Duodenal mucosa (tissue), 2 donors: ENCODE measurements at regions not wholly inside any gene's neighbourhood (a gene's known extent, or its start where the extent isn't known, plus 50 kb on each side); places are given as distances from the start of the nearest gene placed in this dataset.

Experiments
- H3K27ac ChIP-seq: one replicate; pipeline ENCODE4 v1.7.0; 2013; ENCODE audit warnings: low read depth, low read length
- H3K27me3 ChIP-seq, 2 donors: one replicate each; pipeline ENCODE4 v1.7.0; 2013; ENCODE audit warnings: low read length in 2 of 2, control low read depth in 1 of 2; ENCODE audit not compliant: insufficient read depth in 2 of 2, control insufficient read depth in 1 of 2
- H3K36me3 ChIP-seq, 2 donors: one replicate each; pipeline ENCODE4 v1.7.0; 2013; ENCODE audit warnings: low read length in 2 of 2, control low read depth in 1 of 2; ENCODE audit not compliant: insufficient read depth in 2 of 2, control insufficient read depth in 1 of 2
- H3K4me1 ChIP-seq, 2 donors: one replicate each; pipeline ENCODE4 v1.7.0; 2013; ENCODE audit warnings: low read length in 2 of 2, control low read depth in 1 of 2; ENCODE audit not compliant: insufficient read depth in 2 of 2, control insufficient read depth in 1 of 2
- H3K4me3 ChIP-seq, 2 donors: one replicate each; pipeline ENCODE4 v1.7.0; 2013; ENCODE audit warnings: low read length in 2 of 2, low read depth in 1 of 2
- H3K9ac ChIP-seq, 2 donors: one replicate each; pipeline ENCODE4 v1.7.0; 2013; ENCODE audit warnings: low read length in 2 of 2, low read depth in 1 of 2
- H3K9me3 ChIP-seq, 2 donors: one replicate each; pipeline ENCODE4 v1.7.0; 2013; ENCODE audit warnings: low read length in 2 of 2, control low read depth in 1 of 2; ENCODE audit not compliant: control insufficient read depth in 1 of 2

- Histone ChIP-seq H3K27me3 (no peaks in the 10 kb centered on the region), H3K9ac (no peak overlapping the region), H3K27ac (no peak overlapping the region), H3K36me3 (no peaks in the 10 kb centered on the region), H3K4me3 (no peak overlapping the region), H3K9me3 (no peaks in the 10 kb centered on the region), H3K4me1 (no peaks in the 10 kb centered on the region)
Observed at GRCh38 chr15:85988741-85989140, 90.9 kb upstream of the AGBL1 start.

GRCh38 chr15:85992224-85992623 lies 87.4 kb upstream of the AGBL1 start:
- H3K9me3 ChIP-seq: no peaks in the 10 kb centered on the region
- H3K36me3 ChIP-seq: no peaks in the 10 kb centered on the region
- no peaks in the 10 kb centered on the region for H3K27me3 ChIP-seq
- no peaks in the 10 kb centered on the region for H3K4me1 ChIP-seq
- H3K4me3 ChIP-seq: no peak overlapping the region
- H3K27ac ChIP-seq: no peak overlapping the region
- H3K9ac ChIP-seq: no peak overlapping the region

GRCh38 chr15:85993116-85993515 lies 86.6 kb upstream of the AGBL1 start:
- H3K4me1 ChIP-seq: no peaks in the 10 kb centered on the region
- H3K9ac ChIP-seq: no peak overlapping the region
- H3K4me3 ChIP-seq: no peak overlapping the region
- no peaks in the 10 kb centered on the region for H3K36me3 ChIP-seq
- H3K27me3 ChIP-seq: no peaks in the 10 kb centered on the region
- no peak overlapping the region for H3K27ac ChIP-seq
- H3K9me3 ChIP-seq: no peaks in the 10 kb centered on the region

- no peak overlapping the region for H3K9ac ChIP-seq
- H3K27me3 ChIP-seq: peaks cover 0 to 4% of the 10 kb centered on the region in 2 donors
- H3K4me1 ChIP-seq: no peaks in the 10 kb centered on the region
- no peak overlapping the region for H3K27ac ChIP-seq
- H3K9me3 ChIP-seq: no peaks in the 10 kb centered on the region
- H3K4me3 ChIP-seq: no peak overlapping the region
- H3K36me3 ChIP-seq: no peaks in the 10 kb centered on the region
Observed at GRCh38 chr15:85997618-85998017, 82.1 kb upstream of the AGBL1 start.

- H3K27me3 ChIP-seq: peaks cover 0 to 6% of the 10 kb centered on the region in 2 donors
- H3K36me3 ChIP-seq: no peaks in the 10 kb centered on the region
- no peaks in the 10 kb centered on the region for H3K9me3 ChIP-seq
- no peak overlapping the region for H3K9ac ChIP-seq
- H3K4me3 ChIP-seq: no peak overlapping the region
- H3K4me1 ChIP-seq: no peaks in the 10 kb centered on the region
- no peak overlapping the region for H3K27ac ChIP-seq
Observed at GRCh38 chr15:85999658-86000057, 80.0 kb upstream of the AGBL1 start.

GRCh38 chr15:86001200-86001599 lies 78.5 kb upstream of the AGBL1 start:
- H3K4me1 ChIP-seq: no peaks in the 10 kb centered on the region
- no peak overlapping the region for H3K27ac ChIP-seq
- no peaks in the 10 kb centered on the region for H3K36me3 ChIP-seq
- no peak overlapping the region for H3K9ac ChIP-seq
- H3K4me3 ChIP-seq: no peak overlapping the region
- no peaks in the 10 kb centered on the region for H3K9me3 ChIP-seq
- peaks cover 0 to 6% of the 10 kb centered on the region in 2 donors for H3K27me3 ChIP-seq

- no peak overlapping the region for H3K9ac ChIP-seq
- H3K27me3 ChIP-seq: peaks cover 0 to 6% of the 10 kb centered on the region in 2 donors
- no peaks in the 10 kb centered on the region for H3K4me1 ChIP-seq
- no peaks in the 10 kb centered on the region for H3K9me3 ChIP-seq
- H3K4me3 ChIP-seq: no peak overlapping the region
- H3K27ac ChIP-seq: no peak overlapping the region
- no peaks in the 10 kb centered on the region for H3K36me3 ChIP-seq
Observed at GRCh38 chr15:86002444-86002843, 77.2 kb upstream of the AGBL1 start.

GRCh38 chr15:86004061-86004460 lies 75.6 kb upstream of the AGBL1 start:
- H3K27me3 ChIP-seq: peaks cover 0 to 6% of the 10 kb centered on the region in 2 donors
- H3K36me3 ChIP-seq: no peaks in the 10 kb centered on the region
- H3K4me1 ChIP-seq: no peaks in the 10 kb centered on the region
- H3K4me3 ChIP-seq: no peak overlapping the region
- no peak overlapping the region for H3K9ac ChIP-seq
- no peak overlapping the region for H3K27ac ChIP-seq
- no peaks in the 10 kb centered on the region for H3K9me3 ChIP-seq

- Histone ChIP-seq H3K27ac (no peak overlapping the region), H3K4me3 (no peak overlapping the region), H3K36me3 (no peaks in the 10 kb centered on the region), H3K27me3 (peaks cover 0 to 6% of the 10 kb centered on the region in 2 donors), H3K9me3 (no peaks in the 10 kb centered on the region), H3K4me1 (no peaks in the 10 kb centered on the region), H3K9ac (no peak overlapping the region)
Observed at GRCh38 chr15:86006546-86006945, 73.1 kb upstream of the AGBL1 start.

GRCh38 chr15:86009727-86010126 lies 69.9 kb upstream of the AGBL1 start:
- no peak overlapping the region for H3K9ac ChIP-seq
- no peaks in the 10 kb centered on the region for H3K27me3 ChIP-seq
- no peaks in the 10 kb centered on the region for H3K9me3 ChIP-seq
- H3K36me3 ChIP-seq: no peaks in the 10 kb centered on the region
- H3K27ac ChIP-seq: no peak overlapping the region
- no peak overlapping the region for H3K4me3 ChIP-seq
- H3K4me1 ChIP-seq: no peaks in the 10 kb centered on the region

- H3K4me1 ChIP-seq: no peaks in the 10 kb centered on the region
- H3K27me3 ChIP-seq: no peaks in the 10 kb centered on the region
- H3K36me3 ChIP-seq: no peaks in the 10 kb centered on the region
- H3K9ac ChIP-seq: no peak overlapping the region
- H3K27ac ChIP-seq: no peak overlapping the region
- no peaks in the 10 kb centered on the region for H3K9me3 ChIP-seq
- H3K4me3 ChIP-seq: no peak overlapping the region
Observed at GRCh38 chr15:86010398-86010797, 69.3 kb upstream of the AGBL1 start.
